GM18520 (cell line): ENCODE measurements at regions not wholly inside any gene's neighbourhood (a gene's known extent, or its start where the extent isn't known, plus 50 kb on each side); places are given as distances from the start of the nearest gene placed in this dataset.

Experiments
- ATAC-seq: cut with Tn5 transposase; IDR thresholded peaks from one replicate; pipeline ENCODE4 v1.9.1; 2021; ENCODE audit not compliant: unreplicated experiment

GRCh38 chr15:37824717-37825382 lies 109.6 kb upstream of the TMCO5A start:
- ATAC-seq: no peak

GRCh38 chr15:37837276-37837675 lies 97.2 kb upstream of the TMCO5A start:
- ATAC-seq: no peak

- no peak for ATAC-seq
These were observed 86.7 kb upstream of the TMCO5A start for GRCh38 chr15:37847776-37848175.

GRCh38 chr15:37856109-37856508 lies 78.3 kb upstream of the TMCO5A start:
- no peak for ATAC-seq

- no peak for ATAC-seq
These were observed 73.5 kb upstream of the TMCO5A start for GRCh38 chr15:37860896-37861295.

GRCh38 chr15:37865687-37866086 lies 68.8 kb upstream of the TMCO5A start:
- no peak for ATAC-seq

- ATAC-seq: no peak
These were observed 63.7 kb upstream of the TMCO5A start for GRCh38 chr15:37870711-37871110.

- no peak for ATAC-seq
These were observed 61.8 kb upstream of the TMCO5A start for GRCh38 chr15:37872661-37873060.

GRCh38 chr15:37873336-37873735 lies 61.1 kb upstream of the TMCO5A start:
- ATAC-seq: no peak

- ATAC-seq: no peak
These were observed 57.5 kb upstream of the TMCO5A start for GRCh38 chr15:37876900-37877299.

GRCh38 chr15:37877851-37878741 lies 56.3 kb upstream of the TMCO5A start:
- ATAC-seq: no peak

GRCh38 chr15:37880009-37880834 lies 54.2 kb upstream of the TMCO5A start:
- no peak for ATAC-seq

GRCh38 chr15:37880835-37881153 lies 53.6 kb upstream of the TMCO5A start:
- no peak for ATAC-seq

GRCh38 chr15:37881237-37882013 lies 53.0 kb upstream of the TMCO5A start:
- ATAC-seq: no peak

GRCh38 chr15:37882640-37883039 lies 51.8 kb upstream of the TMCO5A start:
- ATAC-seq: no peak
